Astrocyte of the spinal cord (primary cell): ENCODE measurements at regions not wholly inside any gene's neighbourhood (a gene's known extent, or its start where the extent isn't known, plus 50 kb on each side); places are given as distances from the start of the nearest gene placed in this dataset.

Source experiments
- DNase-seq: peaks from one replicate; pipeline ENCODE4 v3.0.0; 2011; ENCODE audit warnings: low read depth, low spot score
- H3K4me3 ChIP-seq: 2 replicates; pipeline ENCODE4 v1.5.1; 2011; ENCODE audit warnings: low read depth, mild to moderate bottlenecking, low read length, moderate library complexity
- CTCF ChIP-seq: IDR thresholded peaks from 2 replicates; pipeline ENCODE4 v1.5.1; 2012; ENCODE audit warnings: low read depth, mild to moderate bottlenecking, low read length, inconsistent platforms
- in situ Hi-C: cut with HindIII; loops from 2 replicates; pipeline ENCODE4 v1.10.0; 2017; ENCODE audit warnings: low sequenced_read_pairs

GRCh38 chr10:117788911-117789310 lies 246.4 kb downstream of the EMX2 start:
- in situ Hi-C loops = no loop called here
- H3K4me3 ChIP-seq = no peak overlapping the region
- no peak for DNase-seq
- no peak for TF ChIP-seq CTCF

GRCh38 chr10:117790179-117790578 lies 247.6 kb downstream of the EMX2 start:
- TF ChIP-seq CTCF = no peak
- DNase-seq = no peak
- H3K4me3 ChIP-seq = no peak overlapping the region
- in situ Hi-C loops = no loop called here

- no peak for DNase-seq
- in situ Hi-C loops = no loop called here
Measured at GRCh38 chr10:117790621-117791020, 248.1 kb downstream of the EMX2 start.

GRCh38 chr10:117792214-117792613 lies 249.7 kb downstream of the EMX2 start:
- no peak for TF ChIP-seq CTCF
- in situ Hi-C loops = no loop called here
- no peak overlapping the region for H3K4me3 ChIP-seq
- no peak for DNase-seq

More at GRCh38 chr10:117790621-117791020, 248.1 kb downstream of the EMX2 start:
- H3K4me3 ChIP-seq = no peak overlapping the region
- no peak for TF ChIP-seq CTCF

- in situ Hi-C loops = no loop called here
- no peak overlapping the region for H3K4me3 ChIP-seq
- no peak for TF ChIP-seq CTCF
- no peak for DNase-seq
Measured at GRCh38 chr10:117796130-117796745, 250.5 kb downstream of the RAB11FIP2 start.

- in situ Hi-C loops = no loop called here
- no peak for TF ChIP-seq CTCF
- no peak for DNase-seq
- H3K4me3 ChIP-seq = no peak overlapping the region
Measured at GRCh38 chr10:117797296-117797695, 249.4 kb downstream of the RAB11FIP2 start.
